SK-N-SH treated with all-trans-retinoic acid at 6 μM for 48 hours (cell line): ENCODE measurements at regions not wholly inside any gene's neighbourhood (a gene's known extent, or its start where the extent isn't known, plus 50 kb on each side); places are given as distances from the start of the nearest gene placed in this dataset.

Source experiments
- ATAC-seq: fragments of 200-7000 bp; cut with Tn5 transposase; 3 replicates; pipeline ENCODE4 v1.9.1; 2020; ENCODE audit warnings: mild to moderate bottlenecking, moderate library complexity
- ARNTL ChIP-seq: fragments of 450-650 bp; formaldehyde crosslinking; IDR thresholded peaks from 2 replicates; pipeline ENCODE4 v1.5.0; 2020; ENCODE audit warnings: low read depth, mild to moderate bottlenecking, moderate library complexity, borderline replicate concordance
- BACH2 ChIP-seq: fragments of 250-450 bp; sonication (Bioruptor Pico); IDR thresholded peaks from 2 replicates; pipeline ENCODE4 v1.9.0; 2021; ENCODE audit warnings: mild to moderate bottlenecking, borderline replicate concordance
- CSDC2 ChIP-seq: fragments of 250-450 bp; sonication (Bioruptor Pico); IDR thresholded peaks from 2 replicates; pipeline ENCODE4 v1.5.0; 2020; ENCODE audit warnings: mild to moderate bottlenecking, moderate library complexity
- ESRRG ChIP-seq: fragments of 250-450 bp; sonication (Bioruptor Pico); IDR thresholded peaks from 2 replicates; pipeline ENCODE4 v1.6.1; 2021; ENCODE audit warnings: mild to moderate bottlenecking
- OSR1 ChIP-seq: fragments of 250-450 bp; sonication (Bioruptor Pico); IDR thresholded peaks from 2 replicates; pipeline ENCODE4 v1.8.0; 2022; ENCODE audit warnings: moderate library complexity, mild to moderate bottlenecking, inconsistent platforms
- POU6F1 ChIP-seq: fragments of 250-450 bp; sonication (Bioruptor Pico); IDR thresholded peaks from 2 replicates; pipeline ENCODE4 v1.8.0; 2021; ENCODE audit warnings: low read depth, mild to moderate bottlenecking, moderate library complexity, borderline replicate concordance
- PPARA ChIP-seq: fragments of 250-450 bp; sonication (Bioruptor Pico); IDR thresholded peaks from 2 replicates; pipeline ENCODE4 v1.5.0; 2020; ENCODE audit warnings: mild to moderate bottlenecking, borderline replicate concordance
- RARB ChIP-seq: fragments of 250-450 bp; sonication (Bioruptor Pico); IDR thresholded peaks from 2 replicates; pipeline ENCODE4 v1.8.0; 2021; ENCODE audit warnings: mild to moderate bottlenecking, moderate library complexity
- SNAI2 ChIP-seq: fragments of 250-450 bp; sonication (Bioruptor Pico); IDR thresholded peaks from 2 replicates; pipeline ENCODE4 v1.5.0; 2020; ENCODE audit warnings: mild to moderate bottlenecking, moderate library complexity
- TCF4 ChIP-seq: fragments of 250-450 bp; sonication (Bioruptor Pico); IDR thresholded peaks from 2 replicates; pipeline ENCODE4 v1.8.0; 2021; ENCODE audit warnings: mild to moderate bottlenecking, moderate library complexity, borderline replicate concordance
- TOX ChIP-seq: fragments of 250-450 bp; sonication (Bioruptor Pico); IDR thresholded peaks from 2 replicates; pipeline ENCODE4 v1.8.0; 2021; ENCODE audit warnings: mild to moderate bottlenecking, moderate library complexity, borderline replicate concordance
- ZC3H10 ChIP-seq: fragments of 250-450 bp; sonication (Bioruptor Pico); IDR thresholded peaks from 2 replicates; pipeline ENCODE4 v1.5.1; 2021; ENCODE audit warnings: mild to moderate bottlenecking, moderate library complexity
- ZFP3 ChIP-seq: fragments of 250-450 bp; sonication (Bioruptor Pico); IDR thresholded peaks from 2 replicates; pipeline ENCODE4 v1.5.0; 2020; ENCODE audit warnings: mild to moderate bottlenecking, moderate library complexity
- ZFP30 ChIP-seq: fragments of 450-650 bp; formaldehyde crosslinking; IDR thresholded peaks from 2 replicates; pipeline ENCODE4 v1.5.0; 2022; ENCODE audit warnings: mild to moderate bottlenecking, moderate library complexity
- ZNF565 ChIP-seq: fragments of 450-650 bp; formaldehyde crosslinking; conservative IDR thresholded peaks from 2 replicates; pipeline ENCODE4 v1.5.0; 2020; ENCODE audit warnings: low read depth, mild to moderate bottlenecking, moderate library complexity
- ZNF70 ChIP-seq: fragments of 450-650 bp; formaldehyde crosslinking; IDR thresholded peaks from 2 replicates; pipeline ENCODE4 v1.5.0; 2020; ENCODE audit warnings: mild to moderate bottlenecking, moderate library complexity
- ZNF8 ChIP-seq: fragments of 450-650 bp; formaldehyde crosslinking; IDR thresholded peaks from 2 replicates; pipeline ENCODE4 v1.5.0; 2020; ENCODE audit warnings: mild to moderate bottlenecking, moderate library complexity
- TF ChIP-seq, protein P1 (sequence below): fragments of 250-450 bp; sonication (Bioruptor Pico); IDR thresholded peaks from 2 replicates; pipeline ENCODE4 v1.8.0; 2020; ENCODE audit warnings: mild to moderate bottlenecking, moderate library complexity, borderline replicate concordance
- TF ChIP-seq, protein P2 (sequence below): fragments of 250-450 bp; sonication (Bioruptor Pico); IDR thresholded peaks from 2 replicates; pipeline ENCODE4 v1.5.1; 2021; ENCODE audit warnings: mild to moderate bottlenecking, moderate library complexity
- TF ChIP-seq, protein P3 (sequence below): fragments of 250-450 bp; sonication (Bioruptor Pico); IDR thresholded peaks from 2 replicates; pipeline ENCODE4 v1.5.0; 2020; ENCODE audit warnings: mild to moderate bottlenecking, moderate library complexity

- ATAC-seq, result peak; percentile 82
- TF ChIP-seq TOX (CRISPR knock-in tag) (no peak), ZNF565 (CRISPR knock-in tag) (no peak), TCF4 (CRISPR knock-in tag) (peak; percentile 13; the same call in 1 of the 2 replicates), ZC3H10 (CRISPR knock-in tag) (no peak)
- TF ChIP-seq, all 23 proteins: peak for 1
These were observed 74.6 kb upstream of the SPATA12 start for GRCh38 chr3:56985878-56986277.

DNA sequence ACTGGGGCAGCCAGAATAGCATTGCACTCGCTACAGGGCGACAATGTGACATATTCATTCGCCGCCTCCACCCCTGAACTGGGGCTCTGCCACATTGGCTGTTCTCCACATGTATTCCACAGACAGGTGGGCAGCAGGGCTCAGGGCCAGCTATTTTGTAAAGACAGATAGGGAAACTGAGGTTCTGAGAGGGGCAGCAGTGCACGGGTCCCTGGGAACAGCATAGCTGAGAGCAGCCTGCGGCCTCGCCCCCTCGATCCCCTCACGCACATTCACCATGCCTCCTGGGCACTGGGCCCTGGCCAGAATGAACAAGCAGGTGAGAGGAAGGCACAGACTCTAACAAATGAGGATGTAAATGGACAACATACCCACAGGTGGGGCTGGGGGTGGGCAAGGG is 75.0 kb upstream of the SPATA12 start:
- no peak for ATAC-seq
- TF ChIP-seq RARB (CRISPR knock-in tag) (no peak), ARNTL (CRISPR knock-in tag) (no peak), ZFP3 (CRISPR knock-in tag) (no peak), ZFP30 (CRISPR knock-in tag) (no peak), OSR1 (CRISPR knock-in tag) (no peak), ZNF70 (no peak), ESRRG (CRISPR knock-in tag) (no peak), ZNF8 (no peak), CSDC2 (CRISPR knock-in tag) (no peak), POU6F1 (CRISPR knock-in tag) (no peak), PPARA (CRISPR knock-in tag) (no peak), SNAI2 (CRISPR knock-in tag) (no peak), TOX (CRISPR knock-in tag) (no peak)
- TF ChIP-seq, protein P1, sequence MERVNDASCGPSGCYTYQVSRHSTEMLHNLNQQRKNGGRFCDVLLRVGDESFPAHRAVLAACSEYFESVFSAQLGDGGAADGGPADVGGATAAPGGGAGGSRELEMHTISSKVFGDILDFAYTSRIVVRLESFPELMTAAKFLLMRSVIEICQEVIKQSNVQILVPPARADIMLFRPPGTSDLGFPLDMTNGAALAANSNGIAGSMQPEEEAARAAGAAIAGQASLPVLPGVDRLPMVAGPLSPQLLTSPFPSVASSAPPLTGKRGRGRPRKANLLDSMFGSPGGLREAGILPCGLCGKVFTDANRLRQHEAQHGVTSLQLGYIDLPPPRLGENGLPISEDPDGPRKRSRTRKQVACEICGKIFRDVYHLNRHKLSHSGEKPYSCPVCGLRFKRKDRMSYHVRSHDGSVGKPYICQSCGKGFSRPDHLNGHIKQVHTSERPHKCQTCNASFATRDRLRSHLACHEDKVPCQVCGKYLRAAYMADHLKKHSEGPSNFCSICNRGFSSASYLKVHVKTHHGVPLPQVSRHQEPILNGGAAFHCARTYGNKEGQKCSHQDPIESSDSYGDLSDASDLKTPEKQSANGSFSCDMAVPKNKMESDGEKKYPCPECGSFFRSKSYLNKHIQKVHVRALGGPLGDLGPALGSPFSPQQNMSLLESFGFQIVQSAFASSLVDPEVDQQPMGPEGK (CRISPR knock-in tag), result no peak
- TF ChIP-seq, protein P2, sequence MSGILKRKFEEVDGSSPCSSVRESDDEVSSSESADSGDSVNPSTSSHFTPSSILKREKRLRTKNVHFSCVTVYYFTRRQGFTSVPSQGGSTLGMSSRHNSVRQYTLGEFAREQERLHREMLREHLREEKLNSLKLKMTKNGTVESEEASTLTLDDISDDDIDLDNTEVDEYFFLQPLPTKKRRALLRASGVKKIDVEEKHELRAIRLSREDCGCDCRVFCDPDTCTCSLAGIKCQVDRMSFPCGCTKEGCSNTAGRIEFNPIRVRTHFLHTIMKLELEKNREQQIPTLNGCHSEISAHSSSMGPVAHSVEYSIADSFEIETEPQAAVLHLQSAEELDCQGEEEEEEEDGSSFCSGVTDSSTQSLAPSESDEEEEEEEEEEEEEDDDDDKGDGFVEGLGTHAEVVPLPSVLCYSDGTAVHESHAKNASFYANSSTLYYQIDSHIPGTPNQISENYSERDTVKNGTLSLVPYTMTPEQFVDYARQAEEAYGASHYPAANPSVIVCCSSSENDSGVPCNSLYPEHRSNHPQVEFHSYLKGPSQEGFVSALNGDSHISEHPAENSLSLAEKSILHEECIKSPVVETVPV (CRISPR knock-in tag), result no peak
- TF ChIP-seq, protein P3, sequence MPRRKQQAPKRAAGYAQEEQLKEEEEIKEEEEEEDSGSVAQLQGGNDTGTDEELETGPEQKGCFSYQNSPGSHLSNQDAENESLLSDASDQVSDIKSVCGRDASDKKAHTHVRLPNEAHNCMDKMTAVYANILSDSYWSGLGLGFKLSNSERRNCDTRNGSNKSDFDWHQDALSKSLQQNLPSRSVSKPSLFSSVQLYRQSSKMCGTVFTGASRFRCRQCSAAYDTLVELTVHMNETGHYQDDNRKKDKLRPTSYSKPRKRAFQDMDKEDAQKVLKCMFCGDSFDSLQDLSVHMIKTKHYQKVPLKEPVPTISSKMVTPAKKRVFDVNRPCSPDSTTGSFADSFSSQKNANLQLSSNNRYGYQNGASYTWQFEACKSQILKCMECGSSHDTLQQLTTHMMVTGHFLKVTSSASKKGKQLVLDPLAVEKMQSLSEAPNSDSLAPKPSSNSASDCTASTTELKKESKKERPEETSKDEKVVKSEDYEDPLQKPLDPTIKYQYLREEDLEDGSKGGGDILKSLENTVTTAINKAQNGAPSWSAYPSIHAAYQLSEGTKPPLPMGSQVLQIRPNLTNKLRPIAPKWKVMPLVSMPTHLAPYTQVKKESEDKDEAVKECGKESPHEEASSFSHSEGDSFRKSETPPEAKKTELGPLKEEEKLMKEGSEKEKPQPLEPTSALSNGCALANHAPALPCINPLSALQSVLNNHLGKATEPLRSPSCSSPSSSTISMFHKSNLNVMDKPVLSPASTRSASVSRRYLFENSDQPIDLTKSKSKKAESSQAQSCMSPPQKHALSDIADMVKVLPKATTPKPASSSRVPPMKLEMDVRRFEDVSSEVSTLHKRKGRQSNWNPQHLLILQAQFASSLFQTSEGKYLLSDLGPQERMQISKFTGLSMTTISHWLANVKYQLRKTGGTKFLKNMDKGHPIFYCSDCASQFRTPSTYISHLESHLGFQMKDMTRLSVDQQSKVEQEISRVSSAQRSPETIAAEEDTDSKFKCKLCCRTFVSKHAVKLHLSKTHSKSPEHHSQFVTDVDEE (CRISPR knock-in tag), result no peak
- TF ChIP-seq, all 23 proteins: peak for 0

DNA sequence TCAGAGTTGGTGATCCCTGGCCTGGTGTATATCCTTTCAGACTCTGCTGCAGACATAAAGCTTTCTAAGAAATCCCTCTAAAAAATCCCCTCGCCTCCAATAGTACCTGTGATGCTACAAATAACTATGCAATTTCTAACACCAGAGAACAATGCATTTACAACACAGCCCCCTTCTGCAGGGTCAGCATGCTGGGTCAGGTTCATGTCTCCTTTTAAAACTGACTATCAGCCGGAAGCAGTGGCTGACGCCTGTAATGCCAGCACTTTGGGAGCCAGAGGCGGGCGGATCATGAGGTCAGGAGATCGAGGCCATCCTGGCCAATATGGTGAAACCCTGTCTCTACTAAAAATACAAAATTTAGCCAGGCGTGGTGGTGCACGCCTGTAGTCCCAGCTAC is 77.0 kb upstream of the SPATA12 start:
- ATAC-seq, result no peak

More for the DNA sequence above, 77.0 kb upstream of the SPATA12 start:
- no peak for TF ChIP-seq TOX (CRISPR knock-in tag)
- TF ChIP-seq PPARA (CRISPR knock-in tag), result no peak
- TF ChIP-seq CSDC2 (CRISPR knock-in tag), result no peak
- TF ChIP-seq BACH2, result no peak
- no peak for TF ChIP-seq POU6F1 (CRISPR knock-in tag)
- TF ChIP-seq RARB (CRISPR knock-in tag), result no peak
- TF ChIP-seq ZNF565 (CRISPR knock-in tag), result no peak
- no peak for TF ChIP-seq ESRRG (CRISPR knock-in tag)
- no peak for TF ChIP-seq ZC3H10 (CRISPR knock-in tag)
- TF ChIP-seq ZNF70, result no peak
- TF ChIP-seq ZFP3 (CRISPR knock-in tag), result no peak
